ENCODE measurements at regions not wholly inside any gene's neighbourhood (a gene's known extent, or its start where the extent isn't known, plus 50 kb on each side); places are given as distances from the start of the nearest gene placed in this dataset.

DNA sequence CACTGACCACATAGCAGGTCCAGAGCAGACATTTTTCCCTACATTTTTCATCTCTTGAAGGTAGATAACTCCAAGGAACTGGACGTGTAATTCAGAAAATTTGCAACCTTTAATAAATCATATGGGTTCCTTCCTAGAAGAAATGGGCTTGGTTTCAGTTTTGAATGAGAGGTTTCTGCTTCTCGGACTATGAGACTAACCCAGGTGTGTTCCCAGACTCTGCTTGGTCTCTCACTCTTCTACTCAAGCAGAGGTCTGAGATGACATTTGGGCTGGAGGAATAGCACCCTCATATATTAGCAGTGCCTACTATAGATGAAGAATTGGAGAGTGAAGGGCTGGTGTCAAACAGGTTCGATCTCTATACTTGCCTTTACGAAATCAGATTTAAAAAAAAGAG is 231.2 kb downstream of the DOK5 start:
- no peak overlapping the region for H3K4me3 ChIP-seq
- H3K4me1 ChIP-seq (ENCODE audit: low read depth): no peaks in the 10 kb centered on the region
- H3K27ac ChIP-seq: no peak overlapping the region
- no peaks in the 10 kb centered on the region for H3K9me3 ChIP-seq (ENCODE audit: low read depth)
- no peaks in the 10 kb centered on the region for H3K36me3 ChIP-seq
- TF ChIP-seq, protein P1, sequence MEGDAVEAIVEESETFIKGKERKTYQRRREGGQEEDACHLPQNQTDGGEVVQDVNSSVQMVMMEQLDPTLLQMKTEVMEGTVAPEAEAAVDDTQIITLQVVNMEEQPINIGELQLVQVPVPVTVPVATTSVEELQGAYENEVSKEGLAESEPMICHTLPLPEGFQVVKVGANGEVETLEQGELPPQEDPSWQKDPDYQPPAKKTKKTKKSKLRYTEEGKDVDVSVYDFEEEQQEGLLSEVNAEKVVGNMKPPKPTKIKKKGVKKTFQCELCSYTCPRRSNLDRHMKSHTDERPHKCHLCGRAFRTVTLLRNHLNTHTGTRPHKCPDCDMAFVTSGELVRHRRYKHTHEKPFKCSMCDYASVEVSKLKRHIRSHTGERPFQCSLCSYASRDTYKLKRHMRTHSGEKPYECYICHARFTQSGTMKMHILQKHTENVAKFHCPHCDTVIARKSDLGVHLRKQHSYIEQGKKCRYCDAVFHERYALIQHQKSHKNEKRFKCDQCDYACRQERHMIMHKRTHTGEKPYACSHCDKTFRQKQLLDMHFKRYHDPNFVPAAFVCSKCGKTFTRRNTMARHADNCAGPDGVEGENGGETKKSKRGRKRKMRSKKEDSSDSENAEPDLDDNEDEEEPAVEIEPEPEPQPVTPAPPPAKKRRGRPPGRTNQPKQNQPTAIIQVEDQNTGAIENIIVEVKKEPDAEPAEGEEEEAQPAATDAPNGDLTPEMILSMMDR (IDR thresholded peaks at IDR 0.05; ENCODE audit: low read depth, low read length): no peak
- no peaks in the 10 kb centered on the region for H3K27me3 ChIP-seq
- no peak for DNase-seq (ENCODE audit: low read depth in 1 of 2, low spot score in 1 of 2)

DNA sequence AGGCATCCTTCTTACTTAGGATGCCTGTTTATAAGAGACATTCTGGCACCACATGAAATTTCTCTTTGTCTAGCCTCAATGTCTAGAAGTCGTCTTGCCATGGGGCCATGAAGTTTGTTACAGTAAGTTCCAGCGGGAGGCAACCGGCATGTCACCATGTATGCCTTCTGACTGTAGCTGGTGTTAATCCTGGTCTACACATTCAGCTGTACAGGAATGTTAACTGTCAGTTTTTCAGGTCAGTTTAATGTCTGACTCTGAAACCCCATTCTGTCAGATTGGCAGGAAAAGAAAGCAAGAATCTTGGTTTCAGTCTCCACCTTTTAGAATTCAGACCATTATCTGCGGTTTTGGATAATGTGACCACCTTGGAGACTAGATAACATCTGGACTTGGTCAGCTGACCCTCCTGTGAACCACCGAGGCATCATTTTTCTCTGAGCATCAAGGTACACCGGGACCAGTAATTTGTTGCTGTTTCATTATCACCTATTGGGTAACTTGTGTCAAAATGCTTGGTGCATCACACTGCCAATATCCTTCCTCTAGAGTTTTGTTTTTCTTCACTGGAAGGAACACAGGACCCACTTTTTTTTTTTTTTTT is 228.7 kb downstream of the DOK5 start:
- TF ChIP-seq, protein P1 (IDR thresholded peaks at IDR 0.05; ENCODE audit: low read depth, low read length): no peak
- no peak for DNase-seq (ENCODE audit: low read depth in 1 of 2, low spot score in 1 of 2)
- no peaks in the 10 kb centered on the region for H3K27me3 ChIP-seq
- no peaks in the 10 kb centered on the region for H3K9me3 ChIP-seq (ENCODE audit: low read depth)
- no peaks in the 10 kb centered on the region for H3K36me3 ChIP-seq
- H3K27ac ChIP-seq: no peak overlapping the region
- no peak overlapping the region for H3K4me3 ChIP-seq
- H3K4me1 ChIP-seq (ENCODE audit: low read depth): no peaks in the 10 kb centered on the region
